ENCODE measurements at regions not wholly inside any gene's neighbourhood (a gene's known extent, or its start where the extent isn't known, plus 50 kb on each side); places are given as distances from the start of the nearest gene placed in this dataset. TPM values are rescaled to one million over a fixed set of nuclear protein-coding genes. Genes with fewer than 3 reads are reported as not detected.

GRCh38 chr4:158458271-158458895 lies 63.3 kb upstream of the RXFP1 start:
- TF ChIP-seq CTCF (IDR thresholded peaks at IDR 0.05), result no peak
- DNase-seq (ENCODE audit: low spot score), result no peak
- ATAC-seq (ENCODE audit: low FRiP score), result no peak

GRCh38 chr4:158459085-158459820 lies 62.4 kb upstream of the RXFP1 start:
- no peak for DNase-seq (ENCODE audit: low spot score)
- TF ChIP-seq CTCF (IDR thresholded peaks at IDR 0.05), result no peak
- no peak for ATAC-seq (ENCODE audit: low FRiP score)

- DNase-seq (ENCODE audit: low spot score), result no peak
Measured at GRCh38 chr4:158461336-158461735, 60.3 kb upstream of the RXFP1 start.

GRCh38 chr4:158462611-158463010 lies 59.1 kb upstream of the RXFP1 start:
- ATAC-seq (ENCODE audit: low FRiP score) (no peak), DNase-seq (ENCODE audit: low spot score) (no peak)
- no peak for TF ChIP-seq CTCF (IDR thresholded peaks at IDR 0.05)

More at GRCh38 chr4:158461336-158461735, 60.3 kb upstream of the RXFP1 start:
- TF ChIP-seq CTCF (IDR thresholded peaks at IDR 0.05), result no peak
- ATAC-seq (ENCODE audit: low FRiP score), result no peak

Small RNA genes in the stretch of these regions (small RNA-seq; reads per million reads assigned to genes)
- gene RNU4-79P, result not detected
